LNCAP (cell line): ENCODE measurements at regions not wholly inside any gene's neighbourhood (a gene's known extent, or its start where the extent isn't known, plus 50 kb on each side); places are given as distances from the start of the nearest gene placed in this dataset.

Experiments
- CTCF ChIP-seq: fragments of 450-650 bp; IDR thresholded peaks from 2 replicates; pipeline ENCODE4 v1.5.1; 2017; ENCODE audit warnings: mild to moderate bottlenecking

- TF ChIP-seq CTCF = no peak
These were observed 416.6 kb downstream of the KIF2B start for GRCh38 chr17:54239291-54239690.

- no peak for TF ChIP-seq CTCF
These were observed 433.0 kb downstream of the KIF2B start for GRCh38 chr17:54255696-54256095.

- no peak for TF ChIP-seq CTCF
These were observed 433.7 kb downstream of the KIF2B start for GRCh38 chr17:54256401-54256929.

GRCh38 chr17:54257440-54257839, 434.7 kb downstream of the KIF2B start:
- no peak for TF ChIP-seq CTCF

- no peak for TF ChIP-seq CTCF
These were observed 436.7 kb downstream of the KIF2B start for GRCh38 chr17:54259476-54259875.

GRCh38 chr17:54261465-54261864, 438.7 kb downstream of the KIF2B start:
- TF ChIP-seq CTCF = no peak

- no peak for TF ChIP-seq CTCF
These were observed 447.2 kb downstream of the KIF2B start for GRCh38 chr17:54269881-54270280.

- no peak for TF ChIP-seq CTCF
These were observed 447.8 kb downstream of the KIF2B start for GRCh38 chr17:54270499-54270898.
